H1 (cell line): ENCODE measurements at regions not wholly inside any gene's neighbourhood (a gene's known extent, or its start where the extent isn't known, plus 50 kb on each side); places are given as distances from the start of the nearest gene placed in this dataset.

Experiments
- CTCF ChIA-PET: fragments of 300-600 bp; sonication (Branson Sonifier 250); formaldehyde crosslinking; loops from one replicate; lab custom pipeline; 2021; ENCODE audit not compliant: partially characterized antibody; lab: Charles Lee
- POLR2A ChIA-PET: fragments of 300-600 bp; sonication (Branson Sonifier 250); formaldehyde crosslinking; loops from one replicate; lab custom pipeline; 2021; ENCODE audit warnings: inconsistent platforms; ENCODE audit not compliant: partially characterized antibody; lab: Charles Lee
- DNase-seq, 2 experiments: peaks; one replicate each; pipeline versions ENCODE4 v3.0.0 to v3.0.0-alpha.2; 2010 to 2022; ENCODE audit warnings: low spot score in 2 of 2, low read depth in 1 of 2, mixed read lengths in 1 of 2
- FAIRE-seq: peaks from 2 replicates; lab custom pipeline; 2011; peaks lifted over from hg19 to GRCh38; lab: Jason Lieb, UNC
- H2AFZ ChIP-seq: 2 replicates; pipeline ENCODE4 v1.8.1; 2012; ENCODE audit warnings: low read length, inconsistent platforms
- H2AK5ac ChIP-seq: 2 replicates; pipeline ENCODE4 v1.6.1; 2013; ENCODE audit warnings: low read depth, low read length
- H2BK120ac ChIP-seq: replicated peaks from 2 replicates; pipeline ENCODE3; 2013; ENCODE audit warnings: low read depth, low read length, inconsistent platforms
- H2BK12ac ChIP-seq: 2 replicates; pipeline ENCODE4 v1.6.1; 2013; ENCODE audit warnings: low read depth, low read length
- H2BK15ac ChIP-seq: 2 replicates; pipeline ENCODE4 v1.6.1; 2013; ENCODE audit warnings: low read length
- H2BK20ac ChIP-seq: 2 replicates; pipeline ENCODE4 v1.6.1; 2013; ENCODE audit warnings: low read length
- H2BK5ac ChIP-seq: 2 replicates; pipeline ENCODE4 v1.6.1; 2013; ENCODE audit warnings: low read depth, low read length
- H3K14ac ChIP-seq: 2 replicates; pipeline ENCODE4 v1.6.1; 2013; ENCODE audit warnings: inconsistent platforms; ENCODE audit not compliant: insufficient read length
- H3K18ac ChIP-seq: 2 replicates; pipeline ENCODE4 v1.6.1; 2013; ENCODE audit warnings: low read length; ENCODE audit errors: extremely low read depth
- H3K23ac ChIP-seq: 2 replicates; pipeline ENCODE4 v1.6.1; 2013; ENCODE audit warnings: inconsistent platforms; ENCODE audit not compliant: insufficient read length
- H3K23me2 ChIP-seq: 2 replicates; pipeline ENCODE4 v1.6.1; 2013; ENCODE audit warnings: low read depth, low read length
- H3K27ac ChIP-seq: 2 replicates; pipeline ENCODE4 v1.6.1; 2011; ENCODE audit warnings: low read depth, low read length, inconsistent platforms
- H3K27me3 ChIP-seq, 4 experiments: replicated peaks in 1 of 4; 1 replicate in 1 of 4; 2 replicates in 3 of 4; pipeline versions ENCODE4 v1.6.1 to v1.8.1; 2011 to 2013; ENCODE audit warnings: low read length in 3 of 4, mild to moderate bottlenecking in 3 of 4, inconsistent platforms in 2 of 4, mixed read lengths in 2 of 4, moderate library complexity in 1 of 4; ENCODE audit not compliant: control insufficient read depth in 3 of 4, insufficient read depth in 3 of 4; ENCODE audit errors: extremely low read depth in 1 of 4
- H3K36me3 ChIP-seq, 4 experiments: 2 replicates each; pipeline versions ENCODE4 v1.6.1 to v1.8.1; 2011 to 2013; ENCODE audit warnings: mild to moderate bottlenecking in 4 of 4, low read length in 3 of 4, moderate library complexity in 2 of 4, control low read depth in 1 of 4, inconsistent platforms in 1 of 4; ENCODE audit not compliant: insufficient read depth in 4 of 4, control insufficient read depth in 2 of 4
- H3K4ac ChIP-seq: replicated peaks from 2 replicates; pipeline ENCODE3; 2013; ENCODE audit warnings: low read length, low read depth, mixed read lengths, inconsistent platforms; ENCODE audit not compliant: insufficient read length
- H3K4me1 ChIP-seq, 4 experiments: replicated peaks in 1 of 4; 1 replicate in 1 of 4; 2 replicates in 3 of 4; pipeline versions ENCODE4 v1.6.1 to v1.8.1; 2011 to 2013; ENCODE audit warnings: low read length in 3 of 4, inconsistent platforms in 2 of 4, mixed read lengths in 1 of 4; ENCODE audit not compliant: insufficient read depth in 4 of 4, control insufficient read depth in 3 of 4
- H3K4me2 ChIP-seq, 2 experiments: 2 replicates each; pipeline versions ENCODE4 v1.6.1 to v1.8.1; 2011 to 2013; ENCODE audit warnings: low read depth in 2 of 2, low read length in 2 of 2, control low read depth in 1 of 2, inconsistent platforms in 1 of 2, mild to moderate bottlenecking in 1 of 2; ENCODE audit not compliant: insufficient read depth in 1 of 2
- H3K4me3 ChIP-seq, 4 experiments: fragments of 200-600, 300-600 bp in 1 of 4; sonication (generic), shearing (Covaris generic), sonication (Bioruptor Twin) in 1 of 4; 2 replicates each; pipeline versions ENCODE4 v1.5.1 to v1.8.1; 2011 to 2016; ENCODE audit warnings: low read length in 4 of 4, low read depth in 3 of 4, control low read depth in 2 of 4, inconsistent platforms in 2 of 4, mild to moderate bottlenecking in 2 of 4, mixed read lengths in 1 of 4, moderate library complexity in 1 of 4; ENCODE audit not compliant: insufficient read depth in 2 of 4; ENCODE audit errors: extremely low read depth in 1 of 4
- H3K56ac ChIP-seq: replicated peaks from 2 replicates; pipeline ENCODE3; 2013; ENCODE audit warnings: low read depth, mild to moderate bottlenecking, mixed read lengths, low read length, inconsistent platforms; ENCODE audit not compliant: insufficient read length
- H3K79me1 ChIP-seq: 2 replicates; pipeline ENCODE4 v1.6.1; 2013; ENCODE audit warnings: low read depth, low read length, control low read depth
- H3K79me2 ChIP-seq, 2 experiments: 2 replicates each; pipeline versions ENCODE4 v1.6.1 to v1.8.1; 2012 to 2013; ENCODE audit warnings: low read length in 2 of 2, mild to moderate bottlenecking in 2 of 2, inconsistent platforms in 1 of 2; ENCODE audit not compliant: insufficient read depth in 2 of 2, control insufficient read depth in 1 of 2
- H3K9ac ChIP-seq, 4 experiments: replicated peaks in 1 of 4; 1 replicate in 1 of 4; 2 replicates in 3 of 4; pipeline versions ENCODE4 v1.6.1 to v1.8.1; 2011 to 2013; ENCODE audit warnings: low read depth in 3 of 4, low read length in 3 of 4, control low read depth in 2 of 4, mild to moderate bottlenecking in 2 of 4, moderate library complexity in 2 of 4, inconsistent platforms in 1 of 4; ENCODE audit errors: extremely low read depth in 1 of 4
- H3K9me3 ChIP-seq, 2 experiments: 2 replicates each; pipeline versions ENCODE4 v1.6.1 to v1.8.1; 2012 to 2013; ENCODE audit warnings: mild to moderate bottlenecking in 2 of 2, moderate library complexity in 2 of 2, control low read depth in 1 of 2, inconsistent platforms in 1 of 2, low read depth in 1 of 2, low read length in 1 of 2, mixed read lengths in 1 of 2; ENCODE audit not compliant: insufficient read depth in 2 of 2
- H4K20me1 ChIP-seq, 2 experiments: replicated peaks in 1 of 2; 2 replicates each; pipeline versions ENCODE3 to v1.8.1; 2011 to 2013; ENCODE audit warnings: inconsistent platforms in 2 of 2, low read length in 2 of 2, mild to moderate bottlenecking in 1 of 2; ENCODE audit not compliant: insufficient read depth in 2 of 2, control insufficient read depth in 1 of 2
- H4K5ac ChIP-seq: 2 replicates; pipeline ENCODE4 v1.6.1; 2013; ENCODE audit warnings: low read length, low read depth, mixed read lengths, inconsistent platforms; ENCODE audit not compliant: insufficient read length
- H4K8ac ChIP-seq: 2 replicates; pipeline ENCODE4 v1.8.0; 2013; ENCODE audit warnings: mild to moderate bottlenecking, moderate library complexity, low read length, inconsistent platforms; ENCODE audit not compliant: insufficient read depth; ENCODE audit errors: extremely low read depth
- H4K91ac ChIP-seq: replicated peaks from 2 replicates; pipeline ENCODE3; 2013; ENCODE audit warnings: low read length, mixed read lengths, inconsistent platforms; ENCODE audit not compliant: insufficient read length
- EGR1 ChIP-seq: IDR thresholded peaks from 2 replicates; pipeline ENCODE4 v1.6.1; 2011; ENCODE audit warnings: low read depth, low read length, borderline replicate concordance
- HDAC2 ChIP-seq, 2 experiments: fragments of 300-600 bp in 1 of 2; sonication (generic) in 1 of 2; IDR thresholded peaks; 2 replicates each; pipeline ENCODE4 v1.6.1; 2011 to 2012; ENCODE audit warnings: low read depth in 2 of 2, low read length in 2 of 2, mild to moderate bottlenecking in 2 of 2, moderate library complexity in 2 of 2, borderline replicate concordance in 1 of 2, inconsistent platforms in 1 of 2
- PHF8 ChIP-seq: fragments of 200-600 bp; sonication (generic); conservative IDR thresholded peaks from 2 replicates; pipeline ENCODE4 v1.7.1; 2012; ENCODE audit warnings: low read depth, mild to moderate bottlenecking, inconsistent platforms, low read length, moderate library complexity
- RFX5 ChIP-seq: IDR thresholded peaks from 2 replicates; pipeline ENCODE4 v1.6.1; 2011; ENCODE audit warnings: low read depth, low read length, improper control_type of control experiment, borderline replicate concordance
- TAF1 ChIP-seq: IDR thresholded peaks from 2 replicates; pipeline ENCODE4 v1.6.1; 2011; ENCODE audit warnings: mild to moderate bottlenecking, low read depth, low read length
- WGBS, 2 experiments: shearing (Covaris generic) in 1 of 2; methylation state at CpG; one replicate each; pipeline versions ENCODE4 v1.1.6 to v1.1.7; 2013 to 2015; ENCODE audit warnings: low lambda C conversion rate in 2 of 2, mixed read lengths in 2 of 2, inconsistent platforms in 1 of 2, low coverage in 1 of 2, missing lambda C conversion rate in 1 of 2; ENCODE audit not compliant: insufficient replicate concordance in 2 of 2, insufficient coverage in 1 of 2, insufficient read length in 1 of 2; ENCODE audit errors: extremely low coverage in 1 of 2, missing lambda C conversion rate in 1 of 2; 5-methylcytosine and 5-hydroxymethylcytosine counted together

DNA sequence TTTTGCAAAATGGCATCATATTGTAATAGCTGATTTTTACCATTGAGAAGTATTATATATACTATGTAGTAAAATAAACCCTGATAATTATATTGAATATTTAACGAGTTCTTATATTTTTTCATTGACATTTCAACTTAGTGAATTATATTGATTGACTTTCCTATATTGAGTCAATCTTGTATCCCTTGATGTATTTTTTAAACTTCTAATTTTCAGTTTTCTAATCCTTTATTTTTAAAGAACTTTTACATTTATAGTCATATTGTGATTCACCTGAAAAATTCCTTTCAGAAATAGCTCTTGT lies 54.4 kb downstream of the CXCL1 start:
- POLR2A ChIA-PET, result no interaction called here

More for the DNA sequence above, 54.4 kb downstream of the CXCL1 start:
- no peak for FAIRE-seq
- Histone ChIP-seq H3K4ac (no peak overlapping the region), H2BK5ac (no peak overlapping the region), H3K9me3 (no peaks in the 10 kb centered on the region), H4K20me1 (no peaks in the 10 kb centered on the region), H3K18ac (no peak overlapping the region), H3K14ac (no peak overlapping the region), H3K9ac (no peak overlapping the region), H2BK20ac (no peak overlapping the region), H3K56ac (no peak overlapping the region), H2AK5ac (no peak overlapping the region), H2BK120ac (no peak overlapping the region), H3K23ac (no peak overlapping the region), H4K91ac (no peak overlapping the region), H3K23me2 (no peaks in the 10 kb centered on the region), H2BK15ac (no peak overlapping the region), H4K8ac (no peak overlapping the region), H3K27me3 (no peaks in the 10 kb centered on the region), H3K79me2 (no peaks in the 10 kb centered on the region), H3K4me2 (no peak overlapping the region), H3K4me3 (no peak overlapping the region), H2AFZ (no peak overlapping the region), H4K5ac (no peak overlapping the region), H3K27ac (no peak overlapping the region), H2BK12ac (no peak overlapping the region), H3K79me1 (no peaks in the 10 kb centered on the region), H3K36me3 (no peaks in the 10 kb centered on the region), H3K4me1 (no peaks in the 10 kb centered on the region)
- CTCF ChIA-PET, result interaction anchor here (0.7 to 1.3 kb wide), 6 partner anchors 9 to 330 kb away, joined by 3 to 4 read pairs (median 3); no protein-coding TSS in a partner anchor
- no peak for DNase-seq
- TF ChIP-seq TAF1, result no peak
- TF ChIP-seq PHF8, result no peak
- no peak for TF ChIP-seq HDAC2 (IDR thresholded peaks at IDR 0.05; ENCODE audit: borderline replicate concordance in 1 of 2, low read depth in 2 of 2, low read length in 2 of 2)
- TF ChIP-seq RFX5, result no peak
- no peak for TF ChIP-seq EGR1
- 91% methylated on average over 1 of the region's 1 CpG; no CpG with 5 or more reads in 1 of the 2 experiments for whole genome bisulfite sequencing, 2 experiments
